ENCODE measurements at regions not wholly inside any gene's neighbourhood (a gene's known extent, or its start where the extent isn't known, plus 50 kb on each side); places are given as distances from the start of the nearest gene placed in this dataset.

GRCh38 chr3:64276131-64276530, 50.9 kb upstream of the PRICKLE2 start:
- no peak overlapping the region for H3K9ac ChIP-seq (ENCODE audit: low read length in 3 of 3)
- no peak for FAIRE-seq
- no peaks in the 10 kb centered on the region for H3K27me3 ChIP-seq (ENCODE audit: control insufficient read depth, insufficient read depth, low read length)
- H3K36me3 ChIP-seq (ENCODE audit: control insufficient read depth in 2 of 3, insufficient read depth in 3 of 3, low read length in 3 of 3) = no peaks in the 10 kb centered on the region
- TF ChIP-seq, protein P1, sequence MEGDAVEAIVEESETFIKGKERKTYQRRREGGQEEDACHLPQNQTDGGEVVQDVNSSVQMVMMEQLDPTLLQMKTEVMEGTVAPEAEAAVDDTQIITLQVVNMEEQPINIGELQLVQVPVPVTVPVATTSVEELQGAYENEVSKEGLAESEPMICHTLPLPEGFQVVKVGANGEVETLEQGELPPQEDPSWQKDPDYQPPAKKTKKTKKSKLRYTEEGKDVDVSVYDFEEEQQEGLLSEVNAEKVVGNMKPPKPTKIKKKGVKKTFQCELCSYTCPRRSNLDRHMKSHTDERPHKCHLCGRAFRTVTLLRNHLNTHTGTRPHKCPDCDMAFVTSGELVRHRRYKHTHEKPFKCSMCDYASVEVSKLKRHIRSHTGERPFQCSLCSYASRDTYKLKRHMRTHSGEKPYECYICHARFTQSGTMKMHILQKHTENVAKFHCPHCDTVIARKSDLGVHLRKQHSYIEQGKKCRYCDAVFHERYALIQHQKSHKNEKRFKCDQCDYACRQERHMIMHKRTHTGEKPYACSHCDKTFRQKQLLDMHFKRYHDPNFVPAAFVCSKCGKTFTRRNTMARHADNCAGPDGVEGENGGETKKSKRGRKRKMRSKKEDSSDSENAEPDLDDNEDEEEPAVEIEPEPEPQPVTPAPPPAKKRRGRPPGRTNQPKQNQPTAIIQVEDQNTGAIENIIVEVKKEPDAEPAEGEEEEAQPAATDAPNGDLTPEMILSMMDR (IDR thresholded peaks at IDR 0.05; ENCODE audit: borderline replicate concordance, extremely low read depth, insufficient read depth) = no peak
- DNase-seq = no peak
- no peak overlapping the region for H3K27ac ChIP-seq (ENCODE audit: low read depth in 2 of 2, low read length in 2 of 2)
- intact Hi-C loops (cut with DNase I) = no loop called here
- H3K9me3 ChIP-seq (ENCODE audit: control insufficient read depth in 2 of 3, insufficient read depth in 1 of 3, low read length in 3 of 3) = no peaks in the 10 kb centered on the region
- H3K4me1 ChIP-seq (ENCODE audit: control insufficient read depth in 2 of 3, insufficient read depth in 2 of 3, low read depth in 1 of 3, low read length in 3 of 3) = no peaks in the 10 kb centered on the region
- H3K4me3 ChIP-seq (ENCODE audit: low read length in 3 of 3) = no peak overlapping the region

All from kidney (tissue), 13 donors.